NCI-H2227 treated with DMSO at 0.1 percent for 48 hours (cell line): ENCODE measurements at regions not wholly inside any gene's neighbourhood (a gene's known extent, or its start where the extent isn't known, plus 50 kb on each side); places are given as distances from the start of the nearest gene placed in this dataset.
"Not testable (repeated sequence)": the region's sequence is repeated elsewhere in the genome, so short reads cannot be mapped to it uniquely, and the experiment has no call there.

Experiments
- DNase-seq: peaks from one replicate; lab custom pipeline; 2025; lab: John Stamatoyannopoulos, UW

GRCh38 chr4:135050086-135050717 is 848.6 kb upstream of the PABPC4L start:
- no peak for DNase-seq

- DNase-seq: no peak
Measured at GRCh38 chr4:135032670-135033069, 831.1 kb upstream of the PABPC4L start.

- DNase-seq: no peak
Measured at GRCh38 chr4:135015771-135016170, 814.2 kb upstream of the PABPC4L start.

- no peak for DNase-seq
Measured at GRCh38 chr4:135007400-135007799, 805.8 kb upstream of the PABPC4L start.

GRCh38 chr4:134999169-134999568 is 797.6 kb upstream of the PABPC4L start:
- DNase-seq: no peak

- DNase-seq: no peak
Measured at GRCh38 chr4:134961963-134962362, 760.4 kb upstream of the PABPC4L start.

GRCh38 chr4:134958862-134959261 is 757.3 kb upstream of the PABPC4L start:
- no peak for DNase-seq

GRCh38 chr4:134955059-134955458 is 753.5 kb upstream of the PABPC4L start:
- DNase-seq: no peak

GRCh38 chr4:134952775-134953174 is 751.2 kb upstream of the PABPC4L start:
- DNase-seq: no peak

- no peak for DNase-seq
Measured at GRCh38 chr4:134952305-134952704, 750.7 kb upstream of the PABPC4L start.

GRCh38 chr4:134948110-134948642 is 746.6 kb upstream of the PABPC4L start:
- no peak for DNase-seq

- no peak for DNase-seq
Measured at GRCh38 chr4:134944115-134944514, 742.5 kb upstream of the PABPC4L start.

- DNase-seq: no peak
Measured at GRCh38 chr4:134936014-134936413, 734.4 kb upstream of the PABPC4L start.

GRCh38 chr4:134935320-134935719 is 733.7 kb upstream of the PABPC4L start:
- no peak for DNase-seq

- DNase-seq: no peak
Measured at GRCh38 chr4:134934036-134934808, 732.6 kb upstream of the PABPC4L start.

GRCh38 chr4:134915355-134915754 is 713.8 kb upstream of the PABPC4L start:
- no peak for DNase-seq

- DNase-seq: not testable (repeated sequence)
Measured at GRCh38 chr4:134914250-134914649, 712.7 kb upstream of the PABPC4L start.

- no peak for DNase-seq
Measured at GRCh38 chr4:134911941-134912340, 710.4 kb upstream of the PABPC4L start.

GRCh38 chr4:134906404-134907023 is 704.9 kb upstream of the PABPC4L start:
- no peak for DNase-seq

- no peak for DNase-seq
Measured at GRCh38 chr4:134905061-134905460, 703.5 kb upstream of the PABPC4L start.

- DNase-seq: no peak
Measured at GRCh38 chr4:134888156-134888555, 686.6 kb upstream of the PABPC4L start.

- DNase-seq: no peak
Measured at GRCh38 chr4:134885436-134885835, 683.8 kb upstream of the PABPC4L start.
